ENCODE measurements at regions not wholly inside any gene's neighbourhood (a gene's known extent, or its start where the extent isn't known, plus 50 kb on each side); places are given as distances from the start of the nearest gene placed in this dataset.
A peak's percentile ranks its signal among the peaks of the same experiment; 100 is the strongest.
"Not testable (repeated sequence)": the region's sequence is repeated elsewhere in the genome, so short reads cannot be mapped to it uniquely, and the experiment has no call there.

DNA sequence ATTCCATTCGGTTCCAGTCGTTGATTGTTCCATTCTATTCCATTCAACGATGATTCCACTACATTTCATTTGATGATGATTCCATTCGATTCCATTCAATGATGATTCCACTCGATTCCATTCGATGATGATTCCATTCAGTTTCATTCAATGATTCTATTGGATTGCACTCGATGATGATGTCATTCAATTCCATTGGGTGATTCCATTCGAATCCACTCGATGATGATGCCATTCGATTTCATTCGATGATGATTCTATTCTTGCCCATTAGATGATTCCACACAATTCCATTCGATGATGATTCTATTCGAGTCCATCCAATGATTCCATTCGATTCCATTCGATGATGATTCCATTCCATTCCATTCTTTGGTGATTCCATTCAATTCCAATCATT lies 1283.7 kb downstream of the TP53TG3F start:
- Mint-ChIP-seq H3K27me3 (ENCODE audit: low read depth) (no peaks in the 10 kb centered on the region), H3K36me3 (ENCODE audit: low read depth) (peaks cover 3% of the 10 kb centered on the region), H3K9me3 (ENCODE audit: insufficient read depth) (no peaks in the 10 kb centered on the region), H3K4me3 (no peak overlapping the region), H3K4me1 (ENCODE audit: low read depth) (no peaks in the 10 kb centered on the region), H3K27ac (no peak overlapping the region)
- ChIA-PET POLR2A (no interaction called here), CTCF (no interaction called here)
- DNase-seq (no peak), ATAC-seq (no peak)

DNA sequence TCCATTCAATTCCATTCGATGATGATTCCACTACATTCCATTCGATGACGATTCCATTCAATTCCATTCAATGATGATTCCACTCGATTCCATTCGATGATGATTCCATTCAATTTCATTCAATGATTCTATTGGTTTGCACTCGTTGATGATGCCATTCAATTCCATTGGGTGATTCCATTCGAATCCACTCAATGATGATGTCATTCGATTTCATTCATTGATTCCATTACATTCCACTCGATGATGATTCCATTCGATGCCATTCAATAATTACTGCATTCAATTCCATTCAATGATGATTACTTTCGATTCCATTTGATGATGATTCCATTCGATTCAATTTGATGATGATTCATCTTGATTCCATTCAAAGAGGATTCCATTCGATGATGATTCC lies 1299.4 kb downstream of the TP53TG3F start:
- no peak overlapping the region for H3K27ac Mint-ChIP-seq
- H3K4me3 Mint-ChIP-seq: no peak overlapping the region
- DNase-seq: no peak
- H3K9me3 Mint-ChIP-seq (ENCODE audit: insufficient read depth): peaks cover 2% of the 10 kb centered on the region
- ATAC-seq: no peak
- H3K36me3 Mint-ChIP-seq (ENCODE audit: low read depth): peaks cover 7% of the 10 kb centered on the region
- ChIA-PET CTCF (no interaction called here), POLR2A (no interaction called here)
- no peaks in the 10 kb centered on the region for H3K27me3 Mint-ChIP-seq (ENCODE audit: low read depth)
- H3K4me1 Mint-ChIP-seq (ENCODE audit: low read depth): no peaks in the 10 kb centered on the region

DNA sequence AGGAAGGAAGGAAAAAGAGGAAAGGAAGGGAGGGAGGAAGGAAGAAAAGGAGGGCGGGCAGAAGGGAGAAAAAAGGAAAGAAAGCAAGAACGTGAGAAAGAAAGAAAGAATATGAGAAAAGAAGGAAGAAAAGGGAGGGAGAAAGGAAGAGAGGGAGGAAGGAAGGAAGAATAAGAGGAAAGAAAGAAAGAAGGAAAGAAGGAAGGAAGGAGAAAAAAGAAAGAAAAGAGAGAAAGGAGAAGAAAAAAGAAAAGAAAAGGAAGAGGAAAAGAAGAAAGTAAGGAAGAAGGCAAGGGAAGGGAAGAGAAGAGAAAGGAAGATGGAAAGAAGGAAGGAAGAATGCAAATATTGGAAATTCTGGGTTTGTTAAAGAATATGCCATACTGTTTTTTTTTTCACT lies 1332.4 kb downstream of the TP53TG3F start:
- H3K4me3 Mint-ChIP-seq; H3K27ac Mint-ChIP-seq; DNase-seq; ATAC-seq; H3K4me1 Mint-ChIP-seq (ENCODE audit: low read depth); H3K36me3 Mint-ChIP-seq (ENCODE audit: low read depth); CTCF ChIA-PET; H3K27me3 Mint-ChIP-seq (ENCODE audit: low read depth); POLR2A ChIA-PET: not testable (repeated sequence)
- peaks cover 17% of the 10 kb centered on the region for H3K9me3 Mint-ChIP-seq (ENCODE audit: insufficient read depth)

GRCh38 chr16:34801875-34802274 lies 1342.5 kb downstream of the TP53TG3F start:
- Mint-ChIP-seq H3K27ac (no peak overlapping the region), H3K9me3 (ENCODE audit: insufficient read depth) (peaks cover 4% of the 10 kb centered on the region), H3K4me1 (ENCODE audit: low read depth) (no peaks in the 10 kb centered on the region), H3K4me3 (no peak overlapping the region), H3K36me3 (ENCODE audit: low read depth) (no peaks in the 10 kb centered on the region), H3K27me3 (ENCODE audit: low read depth) (no peaks in the 10 kb centered on the region)
- ATAC-seq: no peak
- DNase-seq: no peak
- ChIA-PET CTCF (no interaction called here), POLR2A (no interaction called here)

DNA sequence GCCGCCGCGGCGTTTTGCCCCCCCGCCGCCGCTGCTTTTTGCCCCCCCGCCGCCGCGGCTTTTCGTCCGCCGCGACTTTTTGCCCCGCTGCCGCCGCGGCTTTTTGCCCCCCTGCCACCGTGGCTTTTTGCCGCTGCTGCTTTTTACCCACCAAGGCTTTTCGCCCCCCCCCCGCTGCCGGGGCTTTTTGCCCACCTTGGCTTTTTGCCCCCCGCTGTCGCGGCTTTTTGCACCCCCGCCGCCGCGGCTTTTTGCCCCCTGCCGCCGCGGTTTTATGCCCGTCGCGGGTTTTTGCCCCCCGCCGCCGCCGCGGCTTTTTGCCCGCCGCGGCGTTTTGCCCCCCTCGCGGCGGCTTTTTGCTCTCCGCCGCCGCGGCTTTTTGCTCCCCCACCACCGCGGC lies 1343.0 kb downstream of the TP53TG3F start:
- Mint-ChIP-seq H3K4me3 (no peak overlapping the region), H3K27me3 (ENCODE audit: low read depth) (no peaks in the 10 kb centered on the region), H3K9me3 (ENCODE audit: insufficient read depth) (peaks cover 4% of the 10 kb centered on the region), H3K27ac (no peak overlapping the region), H3K4me1 (ENCODE audit: low read depth) (no peaks in the 10 kb centered on the region), H3K36me3 (ENCODE audit: low read depth) (no peaks in the 10 kb centered on the region)
- POLR2A ChIA-PET: no interaction called here
- no peak for ATAC-seq
- DNase-seq: no peak
- CTCF ChIA-PET: no interaction called here

- Mint-ChIP-seq H3K27me3 (ENCODE audit: low read depth) (no peaks in the 10 kb centered on the region), H3K4me1 (ENCODE audit: low read depth) (no peaks in the 10 kb centered on the region), H3K36me3 (ENCODE audit: low read depth) (no peaks in the 10 kb centered on the region), H3K4me3 (no peak overlapping the region), H3K9me3 (ENCODE audit: insufficient read depth) (peaks cover 3% of the 10 kb centered on the region), H3K27ac (no peak overlapping the region)
- ChIA-PET POLR2A (no interaction called here), CTCF (no interaction called here)
- ATAC-seq: no peak
- no peak for DNase-seq
Measured at GRCh38 chr16:34802848-34803599, 1343.6 kb downstream of the TP53TG3F start.

DNA sequence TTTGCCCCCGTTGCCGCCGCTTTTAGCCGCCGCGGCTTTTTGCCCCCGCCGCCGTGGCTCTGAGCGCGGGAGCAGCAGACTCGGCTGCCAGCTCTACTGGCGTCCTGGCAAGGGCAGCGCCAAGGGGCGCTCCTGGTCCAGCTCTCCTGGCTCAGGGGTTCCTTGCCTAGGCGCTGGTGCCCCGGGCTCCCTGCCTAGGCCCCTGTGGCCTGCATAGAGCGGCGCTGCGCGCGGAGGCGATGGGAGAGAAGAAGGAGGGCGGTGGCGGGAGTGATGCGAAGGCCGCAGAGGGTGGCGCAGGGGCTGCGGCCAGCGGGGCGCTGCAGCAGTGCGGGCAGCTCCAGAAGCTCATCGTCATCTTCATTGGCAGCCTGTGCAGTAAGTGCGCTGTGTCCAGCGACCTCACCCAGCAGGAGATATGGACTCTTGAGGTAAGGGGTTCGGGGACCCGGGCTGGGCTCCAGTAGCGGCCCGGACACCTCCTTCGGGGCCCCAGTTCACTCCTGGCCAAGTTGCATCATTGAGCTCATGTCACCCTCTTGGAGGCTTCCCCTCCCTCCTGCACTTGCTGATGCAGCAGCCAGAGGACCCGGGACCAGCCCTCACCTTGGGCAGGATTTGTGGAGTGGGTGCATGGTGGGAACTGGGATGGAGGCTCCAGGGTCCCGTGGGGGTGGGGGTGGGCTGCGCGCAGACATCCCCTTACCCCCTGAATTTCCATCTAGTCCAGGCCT lies 1344.4 kb downstream of the TP53TG3F start:
- ATAC-seq (no peak), DNase-seq (no peak)
- Mint-ChIP-seq H3K9me3 (ENCODE audit: insufficient read depth) (no peaks in the 10 kb centered on the region), H3K4me3 (no peak overlapping the region), H3K4me1 (ENCODE audit: low read depth) (no peaks in the 10 kb centered on the region), H3K36me3 (ENCODE audit: low read depth) (no peaks in the 10 kb centered on the region), H3K27me3 (ENCODE audit: low read depth) (no peaks in the 10 kb centered on the region), H3K27ac (peak overlapping the region; percentile 39)
- ChIA-PET CTCF (no interaction called here), POLR2A (no interaction called here)

DNA sequence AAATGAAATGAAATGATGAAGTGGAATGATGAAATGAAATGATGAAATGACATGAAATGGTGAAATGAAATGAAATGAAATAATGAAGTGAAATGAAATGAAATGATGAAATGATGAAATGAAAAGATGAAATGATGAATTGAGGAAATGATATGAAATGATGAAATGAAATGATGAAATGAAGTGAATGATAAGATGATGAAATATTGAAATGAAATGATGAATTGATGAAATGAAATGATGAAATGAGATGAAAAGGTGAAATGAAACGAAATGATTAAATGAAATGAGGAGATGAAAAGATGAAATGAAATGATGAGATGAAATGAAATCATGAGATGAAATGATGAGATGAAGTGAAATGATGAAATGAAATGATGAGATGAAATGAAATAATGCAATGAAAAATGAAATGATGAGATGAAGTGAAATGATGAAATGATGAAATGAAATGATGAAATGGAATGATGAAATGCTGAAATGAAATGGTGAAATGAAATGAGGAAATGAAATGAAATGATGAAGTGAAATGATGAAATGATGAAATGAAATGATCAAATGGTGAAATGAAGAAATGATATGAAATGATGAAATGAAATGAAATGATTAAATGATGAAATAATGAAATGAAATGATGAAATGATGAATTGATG lies 1347.7 kb downstream of the TP53TG3F start:
- CTCF ChIA-PET; DNase-seq; H3K36me3 Mint-ChIP-seq (ENCODE audit: low read depth); H3K27me3 Mint-ChIP-seq (ENCODE audit: low read depth); ATAC-seq; H3K4me3 Mint-ChIP-seq; H3K9me3 Mint-ChIP-seq (ENCODE audit: insufficient read depth); POLR2A ChIA-PET; H3K27ac Mint-ChIP-seq; H3K4me1 Mint-ChIP-seq (ENCODE audit: low read depth): not testable (repeated sequence)

- H3K36me3 Mint-ChIP-seq (ENCODE audit: low read depth); H3K27ac Mint-ChIP-seq; H3K9me3 Mint-ChIP-seq (ENCODE audit: insufficient read depth); ATAC-seq; CTCF ChIA-PET; POLR2A ChIA-PET; H3K27me3 Mint-ChIP-seq (ENCODE audit: low read depth); H3K4me3 Mint-ChIP-seq; H3K4me1 Mint-ChIP-seq (ENCODE audit: low read depth); DNase-seq: not testable (repeated sequence)
Measured at GRCh38 chr16:34807844-34808243, 1348.4 kb downstream of the TP53TG3F start.

GRCh38 chr16:34808530-34808929 lies 1349.1 kb downstream of the TP53TG3F start:
- H3K36me3 Mint-ChIP-seq (ENCODE audit: low read depth): not testable (repeated sequence)

More at GRCh38 chr16:34808530-34808929, 1349.1 kb downstream of the TP53TG3F start:
- CTCF ChIA-PET; DNase-seq; H3K4me3 Mint-ChIP-seq; H3K27ac Mint-ChIP-seq; H3K27me3 Mint-ChIP-seq (ENCODE audit: low read depth); POLR2A ChIA-PET; H3K4me1 Mint-ChIP-seq (ENCODE audit: low read depth); H3K9me3 Mint-ChIP-seq (ENCODE audit: insufficient read depth); ATAC-seq: not testable (repeated sequence)
